HG02588 (cell line): ENCODE measurements at regions not wholly inside any gene's neighbourhood (a gene's known extent, or its start where the extent isn't known, plus 50 kb on each side); places are given as distances from the start of the nearest gene placed in this dataset.

ENCODE experiments used
- ATAC-seq: cut with Tn5 transposase; IDR thresholded peaks from one replicate; pipeline ENCODE4 v1.9.1; 2021; ENCODE audit warnings: mild to moderate bottlenecking, moderate library complexity; ENCODE audit not compliant: unreplicated experiment

GRCh38 chr2:220096406-220096805 lies 469.0 kb downstream of the SLC4A3 start:
- ATAC-seq, result no peak

GRCh38 chr2:220101980-220102379 lies 474.6 kb downstream of the SLC4A3 start:
- ATAC-seq, result no peak

GRCh38 chr2:220103596-220103995 lies 476.2 kb downstream of the SLC4A3 start:
- ATAC-seq, result no peak

- no peak for ATAC-seq
Measured at GRCh38 chr2:220104871-220105351, 477.5 kb downstream of the SLC4A3 start.

- no peak for ATAC-seq
Measured at GRCh38 chr2:220106065-220106464, 478.6 kb downstream of the SLC4A3 start.

- ATAC-seq, result no peak
Measured at GRCh38 chr2:220107380-220107791, 480.0 kb downstream of the SLC4A3 start.

GRCh38 chr2:220114443-220114842 lies 487.0 kb downstream of the SLC4A3 start:
- no peak for ATAC-seq

- no peak for ATAC-seq
Measured at GRCh38 chr2:220117025-220117424, 489.6 kb downstream of the SLC4A3 start.

- ATAC-seq, result no peak
Measured at GRCh38 chr2:220120041-220120440, 492.6 kb downstream of the SLC4A3 start.

GRCh38 chr2:220123751-220124150 lies 496.3 kb downstream of the SLC4A3 start:
- ATAC-seq, result no peak

- no peak for ATAC-seq
Measured at GRCh38 chr2:220125551-220125950, 498.1 kb downstream of the SLC4A3 start.

GRCh38 chr2:220127311-220127710 lies 499.9 kb downstream of the SLC4A3 start:
- no peak for ATAC-seq

GRCh38 chr2:220127876-220128275 lies 500.4 kb downstream of the SLC4A3 start:
- no peak for ATAC-seq

GRCh38 chr2:220129391-220129790 lies 502.0 kb downstream of the SLC4A3 start:
- ATAC-seq, result no peak

- no peak for ATAC-seq
Measured at GRCh38 chr2:220134756-220135534, 507.5 kb downstream of the SLC4A3 start.

- no peak for ATAC-seq
Measured at GRCh38 chr2:220143336-220143735, 515.9 kb downstream of the SLC4A3 start.

- no peak for ATAC-seq
Measured at GRCh38 chr2:220144411-220144810, 517.0 kb downstream of the SLC4A3 start.

GRCh38 chr2:220147161-220148038 lies 520.0 kb downstream of the SLC4A3 start:
- no peak for ATAC-seq

GRCh38 chr2:220148471-220149248 lies 521.2 kb downstream of the SLC4A3 start:
- no peak for ATAC-seq

- ATAC-seq, result no peak
Measured at GRCh38 chr2:220151341-220151740, 523.9 kb downstream of the SLC4A3 start.
